Kidney epithelial cell (primary cell): ENCODE measurements at regions not wholly inside any gene's neighbourhood (a gene's known extent, or its start where the extent isn't known, plus 50 kb on each side); places are given as distances from the start of the nearest gene placed in this dataset.

Experiments
- DNase-seq: peaks from one replicate; pipeline ENCODE4 v3.0.0-alpha.2; 2010; ENCODE audit warnings: low read depth
- H3K27me3 ChIP-seq: 2 replicates; pipeline ENCODE4 v1.6.0; 2011; ENCODE audit warnings: low read length; ENCODE audit not compliant: control insufficient read depth, insufficient read depth
- H3K36me3 ChIP-seq: 2 replicates; pipeline ENCODE4 v1.5.1; 2011; ENCODE audit warnings: low read length; ENCODE audit not compliant: control insufficient read depth, insufficient read depth
- H3K4me3 ChIP-seq: 2 replicates; pipeline ENCODE4 v1.5.1; 2011; ENCODE audit warnings: low read depth, mild to moderate bottlenecking, control low read depth, low read length
- CTCF ChIP-seq: IDR thresholded peaks from 2 replicates; pipeline ENCODE4 v1.5.1; 2011; ENCODE audit warnings: mild to moderate bottlenecking, moderate library complexity, low read length, control low read depth, inconsistent platforms; ENCODE audit not compliant: insufficient read depth, poor library complexity, severe bottlenecking

GRCh38 chr16:73355981-73356380, 308.1 kb upstream of the ZFHX3 start:
- peaks cover 8% of the 10 kb centered on the region for H3K27me3 ChIP-seq
- no peaks in the 10 kb centered on the region for H3K36me3 ChIP-seq
- DNase-seq = no peak
- no peak for TF ChIP-seq CTCF
- H3K4me3 ChIP-seq = no peak overlapping the region

DNA sequence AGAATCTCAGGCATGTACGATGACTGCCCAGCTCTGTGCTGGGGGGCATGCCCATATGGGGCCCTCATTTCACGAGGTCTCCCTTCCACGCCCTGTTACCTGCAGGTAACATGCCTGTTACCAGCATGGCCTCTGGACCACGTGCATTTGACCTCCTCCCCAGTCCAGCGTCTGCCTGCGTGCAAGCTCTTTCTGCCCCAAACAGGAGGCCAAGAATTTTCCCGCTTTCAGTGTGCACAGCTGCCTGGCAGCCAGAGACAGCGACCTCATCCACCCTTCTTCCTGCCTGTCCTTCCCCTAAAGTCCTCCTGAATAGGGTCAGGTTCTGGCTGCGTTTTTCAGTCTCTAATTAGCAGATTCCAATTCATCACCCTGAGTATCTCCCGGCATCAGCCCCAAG, 306.5 kb upstream of the ZFHX3 start:
- Histone ChIP-seq H3K36me3 (no peaks in the 10 kb centered on the region), H3K4me3 (no peak overlapping the region), H3K27me3 (peaks cover 8% of the 10 kb centered on the region)
- DNase-seq = no peak
- no peak for TF ChIP-seq CTCF

- DNase-seq = no peak
- TF ChIP-seq CTCF = no peak
- peaks cover 8% of the 10 kb centered on the region for H3K27me3 ChIP-seq
Observed at GRCh38 chr16:73350707-73351452, 303.0 kb upstream of the ZFHX3 start.

GRCh38 chr16:73347500-73348375, 299.8 kb upstream of the ZFHX3 start:
- Histone ChIP-seq H3K4me3 (no peak overlapping the region), H3K36me3 (no peaks in the 10 kb centered on the region), H3K27me3 (peaks cover 2% of the 10 kb centered on the region)
- TF ChIP-seq CTCF = no peak
- no peak for DNase-seq

More at GRCh38 chr16:73350707-73351452, 303.0 kb upstream of the ZFHX3 start:
- Histone ChIP-seq H3K4me3 (no peak overlapping the region), H3K36me3 (no peaks in the 10 kb centered on the region)

DNA sequence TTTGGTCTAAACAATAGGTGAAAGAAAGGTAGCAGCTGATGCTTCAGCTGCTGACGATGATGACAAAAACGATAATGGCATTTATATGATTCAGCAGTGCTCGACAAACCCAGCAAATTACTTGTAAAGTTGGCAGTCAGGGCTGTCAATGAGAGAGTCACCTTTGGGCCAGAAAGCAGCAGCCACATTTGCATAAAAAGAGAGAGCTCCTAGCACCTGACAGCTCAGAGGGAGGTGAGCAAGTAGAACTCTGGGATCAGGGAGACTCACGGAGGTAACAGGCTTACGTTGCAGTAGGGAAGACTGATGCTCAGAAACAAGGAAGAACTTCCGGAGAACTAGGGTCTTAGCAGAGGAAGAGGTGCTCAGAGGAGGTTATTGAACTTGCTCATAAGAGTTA, 291.9 kb upstream of the ZFHX3 start:
- Histone ChIP-seq H3K27me3 (no peaks in the 10 kb centered on the region), H3K4me3 (no peak overlapping the region), H3K36me3 (no peaks in the 10 kb centered on the region)
- TF ChIP-seq CTCF = no peak
- no peak for DNase-seq
